ENCODE measurements at regions not wholly inside any gene's neighbourhood (a gene's known extent, or its start where the extent isn't known, plus 50 kb on each side); places are given as distances from the start of the nearest gene placed in this dataset.

GRCh38 chr11:134879931-134880330 is 467.9 kb upstream of the B3GAT1 start:
- H3K27ac ChIP-seq (ENCODE audit: low read length) = no peak overlapping the region
- no peak overlapping the region for H3K4me3 ChIP-seq (ENCODE audit: low read depth in 2 of 2, low read length in 2 of 2)
- in situ Hi-C loops (cut with HindIII; ENCODE audit: low pct_unique_long_range_greater_than_20kb, low sequenced_read_pairs) = no loop called here
- POLR2A ChIA-PET = no interaction called here
- no peaks in the 10 kb centered on the region for H3K4me1 ChIP-seq (ENCODE audit: control insufficient read depth, insufficient read depth, low read length)
- no TSS peak for BruUV-seq (replicated peaks)
- H3K9me3 ChIP-seq (ENCODE audit: control insufficient read depth, insufficient read depth, low read depth, low read length) = no peaks in the 10 kb centered on the region
- CTCF ChIA-PET = no interaction called here
- no peaks in the 10 kb centered on the region for H3K27me3 ChIP-seq (ENCODE audit: control insufficient read depth, insufficient read depth, low read length)
- ATAC-seq (no peak), DNase-seq (ENCODE audit: low read depth, low spot score) (no peak)
- TF ChIP-seq SIN3A (IDR thresholded peaks at IDR 0.05; ENCODE audit: borderline replicate concordance, insufficient read depth, low read depth, low read length) (no peak), POLR2AphosphoS5 (IDR thresholded peaks at IDR 0.05; ENCODE audit: low read depth, low read length) (no peak), REST (IDR thresholded peaks at IDR 0.05; ENCODE audit: insufficient read depth in 1 of 2, low read depth in 2 of 2, low read length in 1 of 2) (no peak), TCF7L2 (IDR thresholded peaks at IDR 0.05; ENCODE audit: low read depth, low read length) (no peak)
- TF ChIP-seq, protein P1, sequence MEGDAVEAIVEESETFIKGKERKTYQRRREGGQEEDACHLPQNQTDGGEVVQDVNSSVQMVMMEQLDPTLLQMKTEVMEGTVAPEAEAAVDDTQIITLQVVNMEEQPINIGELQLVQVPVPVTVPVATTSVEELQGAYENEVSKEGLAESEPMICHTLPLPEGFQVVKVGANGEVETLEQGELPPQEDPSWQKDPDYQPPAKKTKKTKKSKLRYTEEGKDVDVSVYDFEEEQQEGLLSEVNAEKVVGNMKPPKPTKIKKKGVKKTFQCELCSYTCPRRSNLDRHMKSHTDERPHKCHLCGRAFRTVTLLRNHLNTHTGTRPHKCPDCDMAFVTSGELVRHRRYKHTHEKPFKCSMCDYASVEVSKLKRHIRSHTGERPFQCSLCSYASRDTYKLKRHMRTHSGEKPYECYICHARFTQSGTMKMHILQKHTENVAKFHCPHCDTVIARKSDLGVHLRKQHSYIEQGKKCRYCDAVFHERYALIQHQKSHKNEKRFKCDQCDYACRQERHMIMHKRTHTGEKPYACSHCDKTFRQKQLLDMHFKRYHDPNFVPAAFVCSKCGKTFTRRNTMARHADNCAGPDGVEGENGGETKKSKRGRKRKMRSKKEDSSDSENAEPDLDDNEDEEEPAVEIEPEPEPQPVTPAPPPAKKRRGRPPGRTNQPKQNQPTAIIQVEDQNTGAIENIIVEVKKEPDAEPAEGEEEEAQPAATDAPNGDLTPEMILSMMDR (IDR thresholded peaks at IDR 0.05) = no peak
- intact Hi-C loops (cut with micrococcal nuclease; ENCODE audit: unreplicated experiment) = no loop called here
- H3K36me3 ChIP-seq (ENCODE audit: control insufficient read depth, insufficient read depth, low read length) = no peaks in the 10 kb centered on the region

DNA sequence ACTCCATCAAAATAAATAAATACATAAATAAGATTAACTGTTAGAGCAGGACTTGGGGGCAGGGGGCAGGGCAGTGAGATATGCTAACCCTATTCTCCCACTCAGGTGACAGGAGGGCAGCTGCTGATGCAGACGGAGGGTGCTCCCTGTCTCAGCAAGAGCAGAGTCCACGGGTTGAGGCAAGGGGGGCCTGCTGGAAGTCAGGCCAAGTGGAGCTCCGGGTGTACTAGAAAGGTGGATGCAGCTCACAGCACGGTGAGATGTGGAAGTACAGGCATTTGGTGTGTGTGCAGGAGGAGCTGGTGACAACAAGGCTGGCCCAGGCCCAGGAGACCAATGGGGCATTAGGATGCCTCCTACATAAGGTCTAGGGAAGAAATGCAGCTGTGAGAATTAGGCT is 467.3 kb upstream of the B3GAT1 start:
- POLR2A ChIA-PET = no interaction called here
- no peaks in the 10 kb centered on the region for H3K9me3 ChIP-seq (ENCODE audit: control insufficient read depth, insufficient read depth, low read depth, low read length)
- intact Hi-C loops (cut with micrococcal nuclease; ENCODE audit: unreplicated experiment) (no loop called here), in situ Hi-C loops (cut with HindIII; ENCODE audit: low pct_unique_long_range_greater_than_20kb, low sequenced_read_pairs) (no loop called here)
- ATAC-seq (no peak), DNase-seq (ENCODE audit: low read depth, low spot score) (no peak)
- TF ChIP-seq REST (IDR thresholded peaks at IDR 0.05; ENCODE audit: insufficient read depth in 1 of 2, low read depth in 2 of 2, low read length in 1 of 2) (no peak), POLR2AphosphoS5 (IDR thresholded peaks at IDR 0.05; ENCODE audit: low read depth, low read length) (no peak), TCF7L2 (IDR thresholded peaks at IDR 0.05; ENCODE audit: low read depth, low read length) (no peak), SIN3A (IDR thresholded peaks at IDR 0.05; ENCODE audit: borderline replicate concordance, insufficient read depth, low read depth, low read length) (no peak)
- TF ChIP-seq, protein P1 (IDR thresholded peaks at IDR 0.05) = no peak
- no peaks in the 10 kb centered on the region for H3K27me3 ChIP-seq (ENCODE audit: control insufficient read depth, insufficient read depth, low read length)
- BruUV-seq (replicated peaks) = no TSS peak
- H3K36me3 ChIP-seq (ENCODE audit: control insufficient read depth, insufficient read depth, low read length) = no peaks in the 10 kb centered on the region
- no peak overlapping the region for H3K4me3 ChIP-seq (ENCODE audit: low read depth in 2 of 2, low read length in 2 of 2)
- no peak overlapping the region for H3K27ac ChIP-seq (ENCODE audit: low read length)
- H3K4me1 ChIP-seq (ENCODE audit: control insufficient read depth, insufficient read depth, low read length) = no peaks in the 10 kb centered on the region
- CTCF ChIA-PET = no interaction called here

All from Panc1 (cell line).